Ovary (tissue), 7 donors: ENCODE measurements at regions not wholly inside any gene's neighbourhood (a gene's known extent, or its start where the extent isn't known, plus 50 kb on each side); places are given as distances from the start of the nearest gene placed in this dataset.

Experiments
- DNase-seq, 5 donors: peaks; one replicate each; pipeline ENCODE4 v3.0.0-alpha.2; 2019 to 2020
- H3K27ac ChIP-seq, 2 donors: fragments of 200-600 bp; one replicate each; pipeline versions ENCODE4 v1.5.1 to v1.8.0; 2019 to 2022
- H3K27me3 ChIP-seq: fragments of 200-600 bp; one replicate; pipeline ENCODE4 v1.8.0; 2022
- H3K36me3 ChIP-seq: fragments of 200-600 bp; sonication (generic); one replicate; pipeline ENCODE4 v1.5.1; 2019
- H3K4me1 ChIP-seq: one replicate; pipeline ENCODE4 v1.8.1; 2013; ENCODE audit warnings: mild to moderate bottlenecking, moderate library complexity; ENCODE audit not compliant: insufficient read depth
- H3K4me3 ChIP-seq: fragments of 200-600 bp; sonication (generic); one replicate; pipeline ENCODE4 v1.5.1; 2017
- H3K9me3 ChIP-seq, 2 donors: fragments of 200-600 bp in 1 of 2; sonication (generic) in 1 of 2; one replicate each; pipeline versions ENCODE4 v1.5.1 to v1.8.1; 2013 to 2019; ENCODE audit warnings: mild to moderate bottlenecking in 1 of 2, moderate library complexity in 1 of 2
- CTCF ChIP-seq, 3 donors: fragments of 450-650 bp in 2 of 3; fragments of 200-600 bp in 1 of 3; IDR thresholded peaks; one replicate each; pipeline versions ENCODE4 v1.5.1 to v1.8.0; 2016 to 2022; ENCODE audit warnings: antibody characterized with exemption in 3 of 3, mild to moderate bottlenecking in 1 of 3
- EP300 ChIP-seq: sonication (generic); formaldehyde crosslinking; IDR thresholded peaks from one replicate; pipeline ENCODE4 v1.6.1; 2017; ENCODE audit warnings: antibody characterized with exemption
- POLR2A ChIP-seq: fragments of 450-650 bp; IDR thresholded peaks from one replicate; pipeline ENCODE4 v1.6.1; 2017; ENCODE audit warnings: antibody characterized with exemption, mild to moderate bottlenecking, moderate library complexity
- WGBS, 3 donors: extraction: QIAGEN DNeasy Blood & Tissue Kit in 1 of 3; methylation state at CpG; one replicate each; pipeline versions ENCODE4 v1.1.5 to v1.1.7; 2013 to 2017; 5-methylcytosine and 5-hydroxymethylcytosine counted together
- intact Hi-C, 4 donors: fragments of 100-400 bp; cut with DNase I; formaldehyde crosslinking; loops; one replicate each; pipeline versions ENCODE4 v1.11.0 to v1.15.1; 2022 to 2023
- donor health status: DM: no; HTN: no; CAD: no; lungs with moderate emphysema.
- donor health status: DM: no; HTN: no; CAD: no.
- donor health status: Bipolar disorder and iron deficiency.
- donor health status: DM: no; HTN: no; CAD: no.
- donor health status: DM: yes; HTN: yes; CAD: no.

GRCh38 chr6:129921169-129921817, 60.2 kb upstream of the TMEM244 start:
- no peaks in the 10 kb centered on the region for H3K36me3 ChIP-seq
- peaks cover 3% of the 10 kb centered on the region for H3K4me1 ChIP-seq
- TF ChIP-seq CTCF (IDR thresholded peaks at IDR 0.05) (no peak), POLR2A (no peak), EP300 (no peak)
- no peaks in the 10 kb centered on the region for H3K27me3 ChIP-seq
- no peak for DNase-seq
- H3K4me3 ChIP-seq = no peak overlapping the region
- intact Hi-C loops = no loop called here
- no peaks in the 10 kb centered on the region for H3K9me3 ChIP-seq
- no peak overlapping the region for H3K27ac ChIP-seq
- WGBS, 3 donors = 65 to 75% (median 65%) methylated on average over 3 of the region's 3 CpGs

GRCh38 chr6:129920103-129920798, 59.1 kb upstream of the TMEM244 start:
- no peaks in the 10 kb centered on the region for H3K36me3 ChIP-seq
- intact Hi-C loops = no loop called here
- H3K9me3 ChIP-seq = no peaks in the 10 kb centered on the region
- WGBS, 3 donors = 61 to 72% (median 65%) methylated on average over 7 of the region's 7 CpGs
- H3K27me3 ChIP-seq = no peaks in the 10 kb centered on the region
- DNase-seq = no peak
- peaks cover 3% of the 10 kb centered on the region for H3K4me1 ChIP-seq
- no peak for TF ChIP-seq POLR2A
- TF ChIP-seq EP300 = no peak
- TF ChIP-seq CTCF (IDR thresholded peaks at IDR 0.05) = no peak
- H3K4me3 ChIP-seq = no peak overlapping the region
- H3K27ac ChIP-seq = no peak overlapping the region

GRCh38 chr6:129911732-129912131, 50.6 kb upstream of the TMEM244 start:
- DNase-seq = no peak
- Histone ChIP-seq H3K36me3 (no peaks in the 10 kb centered on the region), H3K9me3 (no peaks in the 10 kb centered on the region), H3K4me3 (no peak overlapping the region), H3K4me1 (no peaks in the 10 kb centered on the region), H3K27ac (no peak overlapping the region), H3K27me3 (no peaks in the 10 kb centered on the region)
- 59 to 70% (median 69%) methylated on average over 1 of the region's 1 CpG for WGBS, 3 donors
- intact Hi-C loops = no loop called here
- TF ChIP-seq POLR2A (no peak), EP300 (no peak), CTCF (IDR thresholded peaks at IDR 0.05) (no peak)
